ENCODE measurements at regions not wholly inside any gene's neighbourhood (a gene's known extent, or its start where the extent isn't known, plus 50 kb on each side); places are given as distances from the start of the nearest gene placed in this dataset.

DNA sequence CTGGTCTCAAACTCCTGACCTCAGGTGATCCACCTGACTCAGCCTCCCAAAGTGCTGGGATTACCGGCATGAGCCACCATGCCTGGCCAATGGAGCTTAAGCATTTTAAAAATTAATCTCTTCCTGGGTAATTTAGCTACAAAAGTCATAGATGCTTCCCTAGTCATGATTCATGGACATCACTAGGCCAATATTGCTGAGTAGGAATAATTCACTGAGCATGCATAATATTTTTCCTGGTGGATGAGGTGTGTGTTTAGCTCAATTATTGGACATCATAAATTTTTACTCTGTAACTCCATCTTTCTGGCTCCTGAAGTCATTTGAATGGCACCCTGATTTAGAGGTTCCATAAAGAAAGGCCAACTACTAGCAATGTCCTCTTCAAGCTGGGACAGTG lies 512.9 kb upstream of the AGTR1 start (continued):
- TF ChIP-seq HDAC6 (IDR thresholded peaks at IDR 0.05; ENCODE audit: unreplicated experiment) (no peak), PML (IDR thresholded peaks at IDR 0.05; ENCODE audit: low read length) (no peak), MXI1 (IDR thresholded peaks at IDR 0.05; ENCODE audit: low read depth, low read length) (no peak), IKZF2 (IDR thresholded peaks at IDR 0.05) (no peak), WRNIP1 (IDR thresholded peaks at IDR 0.05; ENCODE audit: borderline replicate concordance, low read depth, low read length) (no peak), YBX1 (IDR thresholded peaks at IDR 0.05) (no peak), ETV6 (conservative IDR thresholded peaks at IDR 0.05 in 1 of 2, IDR thresholded peaks at IDR 0.05 in 1 of 2; ENCODE audit: borderline replicate concordance in 1 of 2, low read depth in 1 of 2) (no peak), MEF2B (IDR thresholded peaks at IDR 0.05; ENCODE audit: partially characterized antibody, poor library complexity, severe bottlenecking) (no peak), USF2 (IDR thresholded peaks at IDR 0.05; ENCODE audit: borderline replicate concordance, low read depth, low read length) (no peak), EGR1 (IDR thresholded peaks at IDR 0.05; ENCODE audit: borderline replicate concordance in 1 of 2, low read depth in 2 of 2, low read length in 2 of 2) (no peak), TCF7 (IDR thresholded peaks at IDR 0.05; ENCODE audit: borderline replicate concordance) (no peak), IKZF1 (conservative IDR thresholded peaks at IDR 0.05) (no peak)
- TF ChIP-seq, protein P1, sequence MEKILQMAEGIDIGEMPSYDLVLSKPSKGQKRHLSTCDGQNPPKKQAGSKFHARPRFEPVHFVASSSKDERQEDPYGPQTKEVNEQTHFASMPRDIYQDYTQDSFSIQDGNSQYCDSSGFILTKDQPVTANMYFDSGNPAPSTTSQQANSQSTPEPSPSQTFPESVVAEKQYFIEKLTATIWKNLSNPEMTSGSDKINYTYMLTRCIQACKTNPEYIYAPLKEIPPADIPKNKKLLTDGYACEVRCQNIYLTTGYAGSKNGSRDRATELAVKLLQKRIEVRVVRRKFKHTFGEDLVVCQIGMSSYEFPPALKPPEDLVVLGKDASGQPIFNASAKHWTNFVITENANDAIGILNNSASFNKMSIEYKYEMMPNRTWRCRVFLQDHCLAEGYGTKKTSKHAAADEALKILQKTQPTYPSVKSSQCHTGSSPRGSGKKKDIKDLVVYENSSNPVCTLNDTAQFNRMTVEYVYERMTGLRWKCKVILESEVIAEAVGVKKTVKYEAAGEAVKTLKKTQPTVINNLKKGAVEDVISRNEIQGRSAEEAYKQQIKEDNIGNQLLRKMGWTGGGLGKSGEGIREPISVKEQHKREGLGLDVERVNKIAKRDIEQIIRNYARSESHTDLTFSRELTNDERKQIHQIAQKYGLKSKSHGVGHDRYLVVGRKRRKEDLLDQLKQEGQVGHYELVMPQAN (conservative IDR thresholded peaks at IDR 0.05) = no peak
- TF ChIP-seq, protein P2, sequence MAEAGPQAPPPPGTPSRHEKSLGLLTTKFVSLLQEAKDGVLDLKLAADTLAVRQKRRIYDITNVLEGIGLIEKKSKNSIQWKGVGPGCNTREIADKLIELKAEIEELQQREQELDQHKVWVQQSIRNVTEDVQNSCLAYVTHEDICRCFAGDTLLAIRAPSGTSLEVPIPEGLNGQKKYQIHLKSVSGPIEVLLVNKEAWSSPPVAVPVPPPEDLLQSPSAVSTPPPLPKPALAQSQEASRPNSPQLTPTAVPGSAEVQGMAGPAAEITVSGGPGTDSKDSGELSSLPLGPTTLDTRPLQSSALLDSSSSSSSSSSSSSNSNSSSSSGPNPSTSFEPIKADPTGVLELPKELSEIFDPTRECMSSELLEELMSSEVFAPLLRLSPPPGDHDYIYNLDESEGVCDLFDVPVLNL (IDR thresholded peaks at IDR 0.05; ENCODE audit: low read depth, low read length) = no peak
